ENCODE measurements at regions not wholly inside any gene's neighbourhood (a gene's known extent, or its start where the extent isn't known, plus 50 kb on each side); places are given as distances from the start of the nearest gene placed in this dataset.
A peak's percentile ranks its signal among the peaks of the same experiment; 100 is the strongest.

DNA sequence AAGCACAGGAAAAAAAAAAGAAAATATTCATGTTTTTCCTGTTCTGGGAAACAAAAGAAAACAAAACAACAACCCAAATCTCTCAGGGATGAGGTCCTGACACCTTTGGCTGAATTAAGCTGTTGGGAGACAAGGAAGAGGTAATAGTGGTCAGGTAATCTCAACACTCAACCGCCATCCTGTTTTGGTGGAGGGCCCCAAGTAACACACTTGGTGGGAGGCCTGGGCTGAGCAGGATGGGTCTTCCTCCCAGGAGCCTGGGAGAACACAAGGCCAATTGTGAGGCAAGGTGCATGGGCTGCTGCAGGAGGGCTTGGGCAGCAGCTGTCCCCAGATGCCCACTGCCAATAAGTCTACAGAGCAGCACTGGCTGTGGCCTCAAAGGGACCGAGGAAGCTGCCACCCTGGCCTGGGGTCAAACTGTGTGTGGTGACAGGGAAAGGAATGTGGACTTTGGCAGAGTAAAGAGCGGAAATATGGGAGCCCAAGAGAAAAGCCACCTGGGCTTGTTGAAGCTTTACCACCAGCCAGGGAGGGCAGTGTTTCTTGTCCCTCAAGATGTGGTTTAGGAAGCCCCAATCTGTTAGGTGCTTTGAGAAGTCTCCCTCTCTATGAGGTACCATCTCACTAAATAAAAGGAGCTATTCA, 93.5 kb upstream of the SLC25A13 start:
- no peak for DNase-seq (ENCODE audit: low read depth in 1 of 2, low spot score in 1 of 2)

DNA sequence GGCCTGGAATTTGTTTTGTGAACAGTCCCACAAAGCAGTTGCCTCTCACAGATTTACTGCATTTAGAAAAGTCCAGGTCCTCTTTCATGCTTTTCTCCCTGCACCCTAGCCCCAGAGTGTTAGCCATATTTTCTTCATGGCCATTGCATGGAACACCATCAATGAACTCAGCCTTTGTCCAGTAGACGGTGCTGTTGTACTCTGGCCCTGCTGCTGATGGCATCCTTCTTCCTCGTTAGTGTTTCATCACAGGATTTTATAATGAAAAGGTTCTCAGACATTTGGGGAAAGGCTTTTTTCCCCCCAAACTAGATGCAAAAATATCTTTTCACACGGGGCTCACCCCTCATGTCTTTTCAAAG, 93.0 kb upstream of the SLC25A13 start:
- peak in 1 of 2 donors; percentile 7 for DNase-seq (ENCODE audit: low read depth in 1 of 2, low spot score in 1 of 2)

DNA sequence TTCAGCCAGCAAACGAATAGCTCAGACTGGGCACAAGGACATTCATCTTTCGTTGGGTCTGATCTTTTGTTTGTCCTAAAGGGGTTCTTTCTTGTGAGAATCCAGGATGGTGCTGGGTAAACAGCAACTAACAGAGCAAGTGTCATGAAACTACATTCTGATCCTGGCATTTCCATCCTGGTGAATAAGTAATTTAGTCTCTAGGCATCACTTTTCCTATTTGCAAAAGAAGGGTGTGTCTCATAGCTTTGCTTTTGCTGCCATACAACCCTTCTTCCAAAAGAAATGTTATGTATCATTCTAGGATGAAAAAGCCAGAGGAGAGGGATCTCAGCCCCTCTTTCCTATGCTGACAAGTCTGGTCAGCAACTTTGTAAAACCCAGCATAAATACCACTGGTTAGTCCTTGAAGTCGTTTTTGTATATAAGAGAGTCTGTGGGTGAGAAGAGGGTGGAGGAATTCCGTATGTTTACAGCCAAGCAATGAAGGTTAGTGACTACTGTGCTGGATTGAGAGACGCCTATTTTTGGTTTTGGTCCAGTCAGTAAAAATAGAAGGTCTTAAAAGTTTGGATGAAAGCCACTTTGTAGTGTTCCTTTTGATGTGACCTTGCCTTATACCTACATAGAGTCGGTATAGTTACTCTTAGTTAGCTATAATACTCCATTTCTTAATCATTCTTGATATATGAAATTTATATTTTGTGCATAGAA, 88.4 kb upstream of the SLC25A13 start:
- DNase-seq (ENCODE audit: low read depth in 1 of 2, low spot score in 1 of 2): no peak

DNA sequence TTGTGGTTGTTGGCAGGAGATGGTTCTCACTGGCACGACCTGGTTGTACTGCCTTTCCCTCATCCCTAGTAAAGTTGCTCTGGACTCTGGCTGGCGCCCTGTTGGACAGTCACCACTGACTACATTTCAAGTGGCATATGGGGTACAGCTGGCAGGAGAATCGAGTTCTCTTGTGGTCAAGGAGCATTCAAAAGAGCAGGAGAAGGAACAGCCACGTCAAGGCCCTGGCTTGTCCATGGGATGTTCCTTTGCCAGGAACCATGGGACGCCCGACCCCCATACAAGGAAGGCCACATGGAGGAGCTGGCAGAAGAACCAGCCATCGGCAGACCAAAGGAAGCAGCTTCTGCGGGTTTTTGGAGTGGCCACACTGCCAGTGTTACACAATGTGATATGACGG, 87.0 kb upstream of the SLC25A13 start:
- no peak for DNase-seq (ENCODE audit: low read depth in 1 of 2, low spot score in 1 of 2)

DNA sequence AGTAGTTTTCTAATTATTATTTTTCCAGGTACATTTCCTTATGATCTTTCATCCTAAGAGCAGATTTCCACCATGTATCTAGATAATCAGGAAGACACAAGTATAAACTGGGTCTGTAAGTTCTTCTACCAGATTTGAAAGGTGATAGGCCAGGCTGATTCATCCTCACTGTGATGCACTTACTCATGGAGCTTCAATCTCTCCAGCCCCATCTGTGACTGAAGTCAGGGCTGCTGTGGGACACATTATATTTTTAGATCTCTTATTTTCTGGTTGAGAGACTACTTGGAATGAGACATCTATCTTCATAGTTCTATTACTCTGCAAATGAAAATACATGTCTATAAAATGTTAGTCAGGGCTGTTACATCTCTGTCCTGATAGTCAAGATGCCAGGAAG, 85.5 kb upstream of the SLC25A13 start:
- no peak for DNase-seq (ENCODE audit: low read depth in 1 of 2, low spot score in 1 of 2)

DNA sequence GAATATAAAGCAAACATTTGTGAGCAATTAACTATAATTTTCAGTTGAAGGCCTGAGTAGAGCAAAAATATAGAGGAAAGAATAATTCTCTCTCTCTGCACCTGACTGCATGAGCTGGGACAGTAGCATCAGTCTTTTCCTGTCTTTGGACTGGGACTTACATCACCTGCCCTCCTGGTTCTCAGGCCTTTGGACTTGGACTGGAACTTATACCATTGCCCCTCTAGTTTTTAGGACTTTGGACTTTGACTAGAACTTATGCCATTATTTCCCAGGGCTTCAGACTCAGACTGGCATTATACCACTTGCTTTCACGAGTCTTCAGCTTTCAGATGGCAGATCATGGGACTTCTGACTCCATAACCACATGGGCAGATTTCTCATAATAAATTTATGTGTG, 81.0 kb upstream of the SLC25A13 start:
- DNase-seq (ENCODE audit: low read depth in 1 of 2, low spot score in 1 of 2): no peak

DNA sequence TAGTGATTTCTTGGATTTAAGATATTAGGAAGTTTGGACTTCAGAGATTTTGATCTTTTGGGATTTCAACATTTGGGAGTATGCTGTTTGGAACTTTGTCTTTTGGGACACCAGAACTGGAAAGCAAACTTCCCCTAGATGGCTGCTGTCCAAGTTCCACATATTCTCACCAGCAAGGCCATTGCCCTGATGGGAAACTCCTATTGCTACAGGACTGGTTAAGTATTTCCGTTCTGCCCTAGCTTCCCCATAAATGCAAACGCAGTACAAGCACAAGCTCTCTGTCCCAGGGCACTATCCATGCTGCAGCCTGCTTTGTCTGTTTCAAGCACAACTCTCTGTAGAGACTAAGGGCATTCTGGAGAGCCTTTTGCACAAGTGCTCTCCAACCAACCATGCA, 79.3 kb upstream of the SLC25A13 start:
- DNase-seq (ENCODE audit: low read depth in 1 of 2, low spot score in 1 of 2): no peak

DNA sequence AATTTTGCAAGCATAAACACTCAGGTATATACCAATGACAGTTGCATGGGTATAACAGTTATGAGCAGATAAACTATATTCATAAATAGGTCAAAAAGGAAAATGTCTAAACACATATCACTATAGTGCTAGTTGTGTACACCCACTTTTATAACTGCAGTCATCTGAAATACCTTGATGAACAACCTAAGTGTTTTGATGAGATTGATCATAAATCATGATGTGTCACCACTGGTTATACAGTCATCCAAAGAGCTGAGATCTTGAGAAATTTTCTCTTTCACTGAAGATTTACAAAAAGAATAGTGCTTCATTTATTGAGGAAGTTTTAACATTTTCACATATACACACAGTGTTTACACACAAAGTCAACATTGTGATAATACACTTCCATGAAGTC, 78.6 kb upstream of the SLC25A13 start:
- DNase-seq (ENCODE audit: low read depth in 1 of 2, low spot score in 1 of 2): no peak

DNA sequence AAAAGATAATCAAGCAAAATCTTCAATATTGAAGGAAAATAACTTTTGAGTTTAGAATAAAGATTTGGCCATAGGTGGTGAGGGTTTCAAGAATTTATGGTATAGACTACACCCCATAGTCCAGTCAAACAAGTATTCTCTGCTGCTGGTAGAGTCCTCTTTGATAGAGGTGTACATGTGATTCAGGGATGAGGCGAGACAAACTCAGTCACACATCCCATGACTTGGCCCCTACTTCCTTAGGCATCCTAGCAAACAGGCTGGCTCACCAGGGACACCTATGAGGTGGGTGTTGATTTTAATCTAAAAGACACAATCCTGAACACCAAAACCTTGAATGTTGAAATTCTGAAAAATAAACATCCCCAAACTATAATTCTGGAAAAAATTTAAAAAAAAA, 78.1 kb upstream of the SLC25A13 start:
- no peak for DNase-seq (ENCODE audit: low read depth in 1 of 2, low spot score in 1 of 2)

DNA sequence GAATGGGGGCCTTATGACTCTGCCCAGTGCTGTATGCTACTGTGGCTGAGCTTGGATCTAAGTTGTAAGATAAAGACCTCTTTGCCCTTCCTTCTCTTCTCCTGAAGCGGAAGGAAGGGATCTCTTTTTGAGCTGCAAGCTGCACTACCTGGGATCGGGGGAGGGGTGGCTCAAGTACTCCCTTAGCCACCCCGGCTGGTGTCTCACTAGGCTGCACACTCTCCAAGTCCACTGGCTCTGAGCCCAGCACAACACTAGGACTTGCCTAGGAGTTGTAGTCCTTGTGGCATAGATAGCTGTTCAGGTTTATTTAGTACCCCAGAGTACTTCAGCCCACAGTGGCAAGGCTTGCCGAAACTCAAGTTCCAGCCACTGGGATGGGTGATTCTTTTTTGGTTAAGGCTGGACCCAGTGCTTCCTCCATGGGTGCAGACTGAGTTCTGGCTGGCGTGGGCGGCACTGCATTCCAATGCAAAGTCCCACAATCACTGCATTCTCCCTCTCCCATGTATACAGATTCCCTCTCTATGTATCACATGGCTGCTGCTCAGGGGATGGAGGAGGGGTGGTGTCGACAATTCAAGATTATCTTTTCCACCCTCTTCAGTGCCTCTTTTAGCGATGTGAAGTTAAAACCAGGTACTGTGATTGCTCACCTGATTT, 76.2 kb upstream of the SLC25A13 start:
- DNase-seq (ENCODE audit: low read depth in 1 of 2, low spot score in 1 of 2): no peak

DNA sequence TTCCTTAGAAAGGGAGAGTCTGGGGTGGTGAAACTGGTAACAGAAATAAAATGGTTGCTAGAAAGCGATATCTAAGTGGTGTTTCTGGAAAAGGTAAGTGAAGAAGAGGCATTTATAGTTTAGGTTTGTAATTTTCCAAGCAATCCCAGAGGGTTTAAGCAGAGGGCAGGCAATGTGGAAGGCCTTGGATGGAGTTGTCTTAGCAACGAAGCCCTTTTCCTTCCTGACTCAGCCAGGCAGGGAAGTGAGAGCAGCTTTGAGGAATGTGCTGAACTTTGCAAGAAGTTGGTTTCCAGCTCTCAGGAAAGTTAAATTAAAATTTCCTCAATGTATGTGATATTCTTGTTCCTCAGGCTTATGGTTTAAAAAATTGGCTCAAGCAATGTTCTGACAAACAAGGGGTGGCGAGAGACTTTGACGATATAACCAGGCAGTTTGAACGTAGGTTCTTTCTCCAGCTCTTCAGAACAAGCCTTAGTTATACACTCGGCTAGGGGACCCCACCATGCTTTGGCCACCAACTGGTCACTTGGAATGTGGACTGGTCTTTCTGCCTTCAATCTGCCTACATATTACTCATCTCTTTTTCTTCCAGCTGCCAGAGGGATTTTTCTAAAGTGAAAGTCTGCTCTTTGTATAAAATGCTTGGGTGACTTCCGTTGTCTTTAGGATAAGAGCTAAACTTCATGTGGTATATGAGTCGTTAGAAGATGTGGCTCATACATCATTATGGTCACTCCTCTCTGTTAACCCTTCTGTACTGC, 66.9 kb upstream of the SLC25A13 start:
- DNase-seq (ENCODE audit: low read depth in 1 of 2, low spot score in 1 of 2): no peak

DNA sequence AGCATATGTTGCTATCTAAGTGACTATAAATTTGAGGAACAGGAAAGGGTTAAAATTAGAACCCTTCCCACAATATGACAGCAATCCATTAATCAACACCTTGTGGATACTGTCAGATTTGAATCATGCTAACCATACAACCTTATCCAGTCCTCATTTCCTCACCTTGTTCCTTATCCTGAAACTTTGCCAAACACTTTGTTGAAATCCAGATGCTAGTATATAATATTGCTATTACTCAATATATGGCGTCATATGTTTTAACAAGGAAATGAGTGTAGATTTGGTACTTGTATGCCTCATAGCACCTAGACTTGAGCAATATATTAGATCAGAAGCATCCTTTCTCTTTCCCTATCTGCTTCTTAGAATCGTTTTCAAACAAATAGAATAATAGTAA, 66.3 kb upstream of the SLC25A13 start:
- no peak for DNase-seq (ENCODE audit: low read depth in 1 of 2, low spot score in 1 of 2)

DNA sequence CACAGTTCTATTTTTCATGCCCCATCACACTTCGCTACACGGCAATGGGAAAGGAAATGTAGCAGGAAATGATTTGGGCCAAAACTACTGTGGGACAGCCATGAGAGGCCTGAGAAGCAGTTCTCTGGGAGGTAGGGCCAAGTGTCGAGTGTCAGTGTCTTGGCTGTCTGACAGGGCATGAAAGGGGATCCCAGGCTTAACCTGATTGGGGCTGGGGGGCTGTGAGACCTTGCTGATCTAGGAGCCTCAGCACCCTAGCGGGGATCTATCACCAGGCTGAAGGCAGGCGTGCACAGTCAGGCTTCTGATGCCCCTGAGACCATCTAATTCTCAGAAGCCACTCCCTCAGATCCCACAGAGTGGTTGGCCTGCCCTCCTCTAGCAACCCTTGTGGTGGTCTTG, 58.2 kb upstream of the SLC25A13 start:
- no peak for DNase-seq (ENCODE audit: low read depth in 1 of 2, low spot score in 1 of 2)

DNA sequence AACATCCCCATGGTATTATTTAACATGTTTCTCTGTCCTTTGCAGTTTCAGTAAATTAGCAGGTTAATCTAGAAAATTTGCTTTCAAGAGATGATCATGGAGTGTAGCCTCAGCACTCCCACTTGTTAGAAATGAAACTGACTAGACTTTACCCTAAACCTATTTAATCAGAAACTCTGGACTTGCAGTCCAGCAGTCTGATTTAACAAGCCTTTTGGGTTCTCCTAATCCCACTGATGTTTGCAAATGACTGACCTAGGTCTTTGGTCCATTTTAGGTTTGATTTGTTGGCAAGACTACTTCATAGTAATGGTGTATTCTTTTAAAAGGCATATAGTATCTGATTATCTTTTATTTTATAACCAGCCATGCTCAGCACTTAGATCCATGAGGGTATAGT, 55.5 kb upstream of the SLC25A13 start:
- DNase-seq (ENCODE audit: low read depth in 1 of 2, low spot score in 1 of 2): no peak
